NCI-H2227 (cell line): ENCODE measurements at regions not wholly inside any gene's neighbourhood (a gene's known extent, or its start where the extent isn't known, plus 50 kb on each side); places are given as distances from the start of the nearest gene placed in this dataset.

ENCODE experiments used
- DNase-seq: peaks from one replicate; lab custom pipeline; 2025; ENCODE audit not compliant: unreplicated experiment; lab: John Stamatoyannopoulos, UW

DNA sequence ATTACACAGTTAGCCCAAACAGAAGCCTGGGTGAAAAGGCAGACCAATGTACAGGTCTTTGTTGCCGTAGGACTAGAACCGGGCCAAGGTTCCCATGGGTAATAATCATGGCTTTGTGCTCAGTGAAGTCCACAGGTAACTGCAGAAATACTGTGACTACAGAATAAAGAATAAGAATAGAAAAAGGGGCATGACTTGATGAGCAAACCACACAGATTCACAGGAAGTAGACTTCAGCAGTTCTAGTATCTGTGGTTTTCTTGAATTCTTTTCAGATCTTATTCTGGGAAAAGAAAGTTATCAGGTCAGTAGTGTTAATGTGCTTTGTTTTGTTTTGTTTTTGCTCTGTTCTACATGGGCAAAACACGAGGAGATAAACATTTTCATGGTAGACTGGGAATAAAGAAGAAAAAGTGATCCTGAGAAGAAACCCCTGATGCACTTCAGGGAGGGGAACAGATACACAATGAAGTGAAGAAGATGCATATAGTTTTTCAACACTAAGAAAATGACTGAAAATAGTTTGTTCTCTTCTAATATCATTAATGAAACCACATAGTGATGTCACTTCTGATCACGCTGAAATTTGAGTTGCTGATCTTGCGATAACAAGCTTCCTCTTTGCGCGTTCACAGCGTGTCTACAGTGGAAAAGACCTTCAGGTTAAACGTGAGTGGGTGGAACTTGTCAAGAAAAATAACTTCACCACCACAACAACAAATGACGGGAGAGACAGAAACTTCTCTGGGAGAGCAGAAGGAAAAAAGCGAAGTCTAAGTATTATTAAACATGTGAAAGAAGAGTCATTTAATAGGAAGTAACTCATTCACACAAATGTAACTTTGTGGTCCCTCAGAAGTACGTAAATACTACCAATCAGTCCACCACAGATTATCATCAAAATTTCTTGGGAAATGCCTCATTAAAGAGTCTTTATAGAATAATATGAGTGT lies 315.8 kb upstream of the SATB1 start:
- no peak for DNase-seq

DNA sequence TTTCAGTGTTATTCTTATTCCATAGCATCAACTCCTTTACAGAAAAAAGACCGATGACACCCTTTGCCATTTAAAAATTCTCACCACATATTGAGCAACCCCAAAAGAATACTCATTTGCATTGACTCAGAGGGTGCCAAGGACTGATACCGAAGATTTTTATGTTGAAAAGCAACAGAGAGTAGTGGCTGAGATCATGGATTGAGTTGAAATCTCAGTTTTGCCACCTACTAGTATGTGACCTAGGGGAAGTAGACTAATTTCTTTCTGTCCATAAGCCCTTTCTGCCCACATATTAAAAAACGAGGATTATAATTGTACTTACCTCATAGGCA lies 313.9 kb upstream of the SATB1 start:
- DNase-seq, result no peak

DNA sequence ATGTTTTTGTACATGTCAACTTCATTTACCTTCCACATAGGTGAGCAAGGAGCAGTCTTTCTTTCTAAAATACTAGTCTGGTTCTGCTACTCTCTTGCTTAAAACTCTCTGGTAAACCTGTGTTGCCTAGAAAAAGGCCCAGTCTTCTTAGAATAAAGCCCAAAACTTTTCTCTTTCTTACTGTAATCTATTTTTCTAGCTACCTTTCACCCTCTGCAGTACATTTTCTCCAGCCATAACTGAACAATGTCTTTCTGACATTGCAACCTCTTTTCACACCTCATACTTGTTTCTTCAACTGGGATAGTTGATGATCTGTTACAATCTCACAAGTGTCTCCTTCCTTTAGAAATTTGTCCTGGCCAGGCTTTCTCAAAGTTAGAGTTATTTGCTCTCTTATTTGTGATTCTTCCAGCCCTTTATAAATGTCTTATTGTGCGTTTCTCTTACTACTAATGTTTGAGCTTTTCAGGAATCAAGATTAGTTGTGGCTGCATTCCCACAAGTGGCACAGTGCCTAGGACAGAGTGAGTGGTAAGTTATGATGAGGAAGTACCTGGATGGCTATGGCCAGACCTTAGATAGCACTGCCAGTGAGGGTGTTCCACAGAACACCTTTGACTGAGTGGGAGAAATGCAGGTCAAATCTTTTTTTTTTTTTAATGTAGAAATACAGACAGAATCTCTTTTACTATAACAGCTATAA lies 313.4 kb upstream of the SATB1 start:
- no peak for DNase-seq

DNA sequence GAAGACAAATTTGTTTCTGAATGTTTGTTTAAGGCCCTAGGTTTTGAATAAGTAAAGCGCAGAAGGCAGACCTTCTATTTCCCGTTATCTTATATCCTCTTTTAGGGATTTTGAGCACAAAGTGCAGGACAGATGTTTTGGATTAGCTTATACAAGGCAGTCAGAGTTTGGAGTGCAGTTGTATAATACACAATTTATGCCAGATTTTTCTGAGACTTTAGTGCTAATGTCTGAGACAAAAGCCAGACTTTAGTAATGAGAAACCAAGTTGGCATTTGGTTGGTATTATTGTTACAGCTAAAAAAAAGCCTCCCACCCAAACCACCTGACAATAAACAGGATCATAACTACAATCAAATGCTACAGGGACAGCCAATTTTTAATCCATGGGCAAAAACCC lies 309.9 kb upstream of the SATB1 start:
- no peak for DNase-seq

DNA sequence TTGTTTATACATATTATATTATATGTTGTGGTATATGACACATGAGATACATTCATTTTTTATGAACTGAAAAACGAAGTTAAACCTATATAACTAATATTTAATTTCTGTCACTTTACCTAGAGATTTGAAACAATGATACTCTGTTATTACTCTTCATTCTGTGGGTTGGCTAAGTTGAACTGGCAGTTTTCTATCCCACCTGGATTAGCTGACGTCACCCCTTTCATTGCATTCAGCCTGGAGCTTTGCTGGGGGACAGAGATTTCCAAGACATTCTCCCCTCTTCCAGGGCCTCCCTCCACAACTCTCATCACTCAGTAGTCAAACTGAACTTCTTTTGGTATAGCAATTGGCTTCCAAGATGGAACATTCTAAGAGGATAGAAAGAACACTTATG lies 309.2 kb upstream of the SATB1 start:
- no peak for DNase-seq

DNA sequence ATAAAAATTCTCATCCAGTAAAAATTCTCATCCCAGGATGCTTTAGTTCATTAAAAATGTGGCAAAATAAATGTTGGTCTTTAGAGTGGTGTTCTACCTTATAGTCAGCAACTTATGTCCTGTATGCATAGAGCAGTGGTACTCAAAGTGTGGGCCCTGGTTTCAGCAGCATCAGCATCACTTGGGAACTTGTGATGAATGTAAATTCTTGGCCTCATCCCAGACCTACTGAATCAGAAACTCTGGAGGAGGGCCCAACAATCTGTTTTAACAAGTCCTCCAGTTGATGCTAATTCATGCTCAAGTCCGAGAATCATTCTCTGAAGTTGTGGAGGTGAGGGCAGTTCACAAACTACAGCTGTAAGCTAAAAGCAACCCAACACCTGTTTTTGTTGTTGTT lies 307.3 kb upstream of the SATB1 start:
- DNase-seq, result no peak

DNA sequence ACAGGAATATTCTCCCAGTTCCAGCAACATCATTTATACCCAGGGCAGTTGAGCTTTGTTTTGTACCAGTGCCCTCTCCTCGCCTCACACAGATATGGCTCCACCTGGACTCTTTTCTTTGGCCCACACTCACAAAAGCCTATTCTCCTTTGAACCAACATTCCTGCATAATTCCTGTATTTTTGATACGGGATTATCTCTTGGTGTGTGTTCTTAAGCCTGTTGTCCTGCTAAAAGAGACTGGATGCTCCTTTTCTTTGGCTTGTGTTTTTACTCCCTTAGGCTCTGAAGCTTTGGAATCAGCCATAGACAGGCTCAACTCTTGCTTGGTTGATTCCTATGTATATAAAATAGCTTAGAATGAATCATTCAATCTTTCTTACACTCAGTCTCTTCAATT lies 305.4 kb upstream of the SATB1 start:
- DNase-seq, result no peak

DNA sequence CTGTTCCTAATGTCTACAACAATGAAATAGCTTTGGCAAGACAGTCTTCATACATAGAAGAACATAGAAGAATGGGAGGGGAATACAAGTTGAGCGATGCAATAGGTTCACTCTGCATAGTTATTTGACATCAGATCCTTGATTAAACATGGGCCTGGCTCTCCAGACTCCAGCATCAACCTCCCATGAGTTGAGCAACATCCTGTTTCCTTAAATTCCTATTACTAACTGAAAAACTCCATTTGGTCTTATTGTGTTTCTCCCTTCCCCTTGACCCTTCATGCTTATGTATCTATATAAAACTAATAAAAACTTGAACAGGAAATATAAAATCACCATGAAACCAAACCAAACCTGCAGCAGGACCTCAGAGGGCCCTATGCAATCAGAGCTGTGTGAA lies 304.5 kb upstream of the SATB1 start:
- DNase-seq, result no peak

DNA sequence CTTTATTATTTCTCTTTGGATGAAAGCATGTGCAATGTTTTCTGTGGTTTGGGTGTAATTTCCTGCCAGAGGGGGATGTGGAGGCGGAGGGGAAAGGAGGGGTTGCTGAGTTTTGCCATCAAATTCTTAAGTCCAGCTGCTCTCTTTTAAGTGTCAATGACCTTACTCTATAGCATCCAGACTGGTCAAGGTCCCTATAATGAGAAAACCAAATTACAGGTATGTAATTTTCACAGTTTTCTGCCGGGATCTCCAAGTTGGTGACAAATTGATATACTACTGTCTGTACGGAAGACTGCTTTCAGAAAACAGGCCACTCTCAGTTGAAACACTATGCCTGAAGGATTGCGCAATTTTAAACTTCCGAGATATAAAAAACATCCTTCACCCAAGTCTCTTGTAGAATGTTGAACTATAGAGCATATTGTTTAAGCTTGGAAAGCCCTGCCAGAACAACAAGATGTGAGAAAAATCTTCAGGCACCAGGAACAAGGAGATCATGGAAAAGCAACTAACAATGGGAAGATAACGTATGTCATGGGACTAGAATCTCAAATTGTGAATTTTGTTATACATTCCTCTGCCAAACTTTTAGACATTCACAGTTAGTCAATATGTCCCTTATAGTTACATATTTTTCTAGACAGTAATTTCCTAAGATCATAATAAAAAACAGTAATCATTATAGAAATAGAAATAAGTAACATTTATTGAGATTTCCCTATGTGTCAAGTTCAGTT lies 300.7 kb upstream of the SATB1 start:
- no peak for DNase-seq

DNA sequence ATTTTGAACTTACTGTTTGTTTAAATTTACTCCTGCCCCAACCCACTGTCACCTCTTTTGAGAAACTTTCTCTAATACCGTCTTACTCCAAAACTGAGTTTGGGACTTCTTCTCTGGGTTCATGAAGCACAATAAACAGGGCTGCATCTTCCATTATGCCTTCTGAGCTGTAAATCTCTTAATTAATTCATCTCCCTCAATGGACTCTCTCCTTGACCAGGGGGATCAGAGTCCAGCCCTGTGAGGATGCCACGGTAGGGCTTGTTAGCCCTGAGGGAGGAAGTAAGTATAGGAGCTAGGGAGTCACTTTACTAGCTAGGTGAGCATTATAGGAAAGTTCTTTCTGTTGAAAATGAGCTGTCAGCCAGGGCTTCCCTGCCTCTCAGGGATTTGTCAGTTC lies 299.3 kb upstream of the SATB1 start:
- DNase-seq, result no peak

DNA sequence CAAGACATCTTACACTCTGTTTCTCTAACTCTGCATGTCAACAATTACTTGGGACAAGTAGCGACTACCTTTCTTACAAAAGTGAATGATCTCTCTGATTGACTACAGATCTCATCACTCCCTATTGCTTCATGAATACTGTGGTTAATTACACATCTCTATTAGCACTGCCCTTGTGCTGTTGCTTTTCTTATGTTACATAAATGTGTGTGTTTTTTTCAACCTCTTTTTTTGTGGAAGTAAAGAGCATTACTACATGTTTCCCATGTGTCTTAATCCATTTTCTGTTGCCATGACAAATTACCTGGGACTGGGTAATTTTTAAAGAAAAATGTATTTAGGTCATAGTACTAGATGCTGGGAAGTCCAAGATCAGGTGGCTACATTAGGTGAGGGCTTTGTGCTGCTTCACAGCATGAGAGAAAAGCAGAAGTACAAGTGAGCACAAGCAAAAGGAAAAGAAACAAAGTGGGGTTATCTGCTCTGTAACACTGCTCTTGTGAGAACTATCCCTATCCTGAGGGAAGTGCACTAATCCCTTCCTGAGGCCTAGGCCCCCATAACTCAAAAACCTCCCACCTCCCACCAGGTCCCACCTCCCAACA lies 298.2 kb upstream of the SATB1 start:
- no peak for DNase-seq

DNA sequence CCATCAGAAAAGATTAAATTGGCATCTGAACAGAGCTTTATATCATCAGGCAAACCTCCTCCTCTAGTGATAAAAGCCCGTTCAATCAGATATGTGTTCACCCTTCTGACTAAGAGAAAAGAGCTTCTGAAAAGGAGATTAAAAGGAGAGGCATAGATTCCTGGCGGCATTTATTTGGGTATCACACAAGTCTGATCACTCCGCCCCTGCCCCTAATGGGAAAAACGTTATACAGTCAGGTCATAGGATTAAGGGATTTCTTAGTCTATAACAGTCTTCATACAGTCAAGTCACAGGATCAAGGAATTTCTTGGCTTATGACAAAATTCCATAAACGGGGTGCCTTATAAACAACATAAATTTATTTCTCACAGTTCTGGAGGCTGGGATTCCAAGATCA lies 295.4 kb upstream of the SATB1 start:
- DNase-seq, result no peak

DNA sequence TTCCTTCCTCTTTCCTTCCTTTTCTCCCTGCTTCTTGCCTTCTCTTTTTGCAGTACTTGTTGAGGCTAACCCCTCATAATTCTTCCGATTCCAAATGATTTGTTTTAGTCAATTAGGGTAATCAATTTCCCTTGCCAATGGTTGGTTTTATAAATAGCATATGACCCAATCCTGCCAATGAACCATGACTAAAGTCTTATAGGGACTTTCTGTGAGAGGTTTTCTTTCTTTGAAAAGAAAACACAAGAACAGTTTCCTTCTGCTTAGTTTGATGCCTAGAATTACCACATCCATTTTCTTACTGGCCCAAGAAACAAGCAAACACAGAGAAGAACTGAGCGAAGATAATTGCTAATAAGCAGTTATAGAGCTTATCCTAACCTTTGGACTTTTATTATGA lies 292.5 kb upstream of the SATB1 start:
- DNase-seq, result no peak

DNA sequence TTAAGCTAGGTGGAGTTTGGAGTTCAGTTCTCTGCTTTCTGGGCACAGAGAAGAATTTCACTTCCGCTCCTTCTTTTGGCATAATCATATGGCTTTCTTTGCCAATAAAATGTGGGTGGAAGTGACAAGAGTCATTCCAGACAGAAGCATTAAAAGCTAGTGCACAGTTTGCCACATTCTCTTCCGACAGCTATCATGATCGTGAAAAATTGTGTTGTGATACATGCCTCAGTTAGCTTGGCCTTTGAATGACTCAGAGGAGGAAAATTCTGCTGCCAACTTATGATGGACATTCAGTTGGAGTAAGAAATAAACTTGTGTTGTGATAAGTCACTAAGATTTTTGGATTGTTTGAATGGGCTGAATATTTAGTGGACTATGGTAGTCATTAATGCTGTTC lies 291.7 kb upstream of the SATB1 start:
- no peak for DNase-seq

DNA sequence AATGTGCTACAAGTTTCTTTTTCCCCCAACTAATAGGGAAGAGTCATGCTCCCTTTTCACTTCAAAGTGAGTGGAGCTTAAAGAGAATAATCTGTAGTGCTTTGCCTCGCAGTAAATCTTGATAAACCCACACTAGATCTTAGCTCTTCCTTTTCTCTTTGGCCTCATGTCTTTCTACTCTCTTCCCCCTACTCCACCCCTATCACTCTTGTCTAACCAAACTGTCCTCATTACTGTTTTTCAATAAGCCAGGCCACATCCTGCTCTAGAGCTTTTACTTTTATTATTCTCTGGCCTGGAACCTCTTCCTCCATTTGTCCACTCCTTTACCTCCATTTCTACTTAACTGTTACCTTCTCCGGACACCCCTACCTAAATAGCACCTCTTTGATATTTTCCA lies 291.0 kb upstream of the SATB1 start:
- no peak for DNase-seq

DNA sequence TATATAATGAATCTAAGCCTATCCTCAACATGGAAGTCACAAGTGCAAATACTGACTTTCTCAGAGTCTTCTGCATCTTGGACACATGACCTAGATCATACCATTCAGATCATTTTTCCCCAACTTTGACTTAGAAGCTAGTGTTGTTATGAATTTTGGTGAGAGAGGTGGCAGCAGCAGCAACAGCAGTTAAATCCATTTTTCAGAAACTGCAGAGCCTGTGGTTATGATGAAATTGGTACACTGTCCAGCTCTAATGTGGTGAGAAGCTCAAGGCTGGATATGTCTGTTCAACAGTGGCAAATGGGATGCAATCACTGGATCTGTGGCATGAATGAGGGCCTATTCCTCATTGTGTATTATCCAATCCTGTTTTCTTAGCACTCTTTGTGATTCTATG lies 290.1 kb upstream of the SATB1 start:
- no peak for DNase-seq

DNA sequence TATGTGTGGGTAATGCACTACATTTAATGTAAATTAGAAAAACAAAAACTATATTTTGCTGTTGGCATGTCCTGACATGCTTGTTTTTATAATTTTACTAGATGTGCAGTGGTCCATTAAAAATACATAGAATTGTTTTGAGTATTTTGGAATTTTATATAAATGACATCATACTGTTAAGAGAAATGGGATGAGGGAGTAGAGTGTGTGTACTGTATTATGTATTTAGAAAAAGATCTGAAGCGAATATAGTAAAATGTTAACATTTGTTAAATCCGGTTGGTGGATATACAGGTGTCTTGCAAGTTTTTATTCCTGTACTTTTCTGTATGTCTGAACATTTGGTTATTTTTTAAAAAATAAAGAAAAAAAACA lies 288.4 kb upstream of the SATB1 start:
- no peak for DNase-seq

DNA sequence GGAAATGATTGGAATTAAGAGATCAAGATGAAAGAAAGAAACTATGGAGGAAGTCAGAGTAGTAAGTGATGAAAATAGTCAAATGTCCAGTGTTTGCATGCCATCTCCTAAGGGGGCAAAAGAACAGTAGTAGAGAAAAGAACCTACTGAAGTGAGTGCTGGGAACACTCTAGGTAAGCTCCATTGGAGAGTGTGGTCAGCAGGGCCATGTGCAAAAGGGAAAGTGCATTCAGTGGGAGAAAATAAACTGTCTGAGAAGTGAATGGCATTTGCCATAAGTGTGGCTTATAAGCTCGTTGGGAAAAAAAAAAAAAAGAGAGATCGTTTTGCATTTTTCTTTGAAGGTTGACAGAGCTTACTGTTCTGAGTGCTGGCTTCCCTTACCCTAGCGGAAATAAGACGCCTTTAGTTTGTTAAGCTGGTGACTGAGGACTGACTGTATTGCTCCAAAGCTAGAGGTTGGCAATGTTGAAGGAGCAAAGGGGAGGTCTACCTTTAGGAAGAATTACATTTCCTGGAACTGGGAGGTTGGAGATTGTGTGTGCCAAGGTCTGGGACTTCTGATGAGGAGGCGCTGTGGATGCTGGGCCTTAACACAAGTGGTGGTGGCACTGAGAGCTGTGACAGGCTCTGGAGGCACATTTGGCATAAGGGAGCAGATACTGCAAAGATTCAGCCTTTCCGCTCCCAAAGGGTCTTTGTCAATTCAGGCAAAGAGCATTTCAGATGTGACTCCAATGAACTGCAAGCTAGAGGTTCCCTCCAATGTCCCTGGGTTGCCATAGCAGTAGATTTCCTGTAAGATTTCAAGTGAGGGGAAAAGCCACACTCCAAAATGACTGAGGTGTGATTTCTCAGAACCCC lies 287.8 kb upstream of the SATB1 start:
- no peak for DNase-seq

DNA sequence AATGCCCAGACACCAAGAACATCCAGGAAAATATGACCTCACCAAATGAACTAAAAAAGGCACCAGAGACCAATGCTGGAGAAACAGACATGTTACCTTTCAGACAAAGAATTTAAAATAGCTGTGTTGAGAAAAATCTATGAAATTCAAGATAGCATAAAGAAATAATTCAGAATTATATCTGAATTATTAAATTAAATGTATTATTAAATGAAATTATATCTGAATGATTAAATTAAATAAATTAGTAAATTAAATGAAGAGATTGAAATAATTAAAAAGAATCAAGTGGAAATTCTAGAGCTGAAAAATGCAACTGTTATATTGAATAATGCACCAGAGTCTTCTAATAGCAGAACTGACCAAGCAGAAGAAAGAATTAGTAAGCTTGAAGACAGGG lies 279.2 kb upstream of the SATB1 start:
- no peak for DNase-seq

DNA sequence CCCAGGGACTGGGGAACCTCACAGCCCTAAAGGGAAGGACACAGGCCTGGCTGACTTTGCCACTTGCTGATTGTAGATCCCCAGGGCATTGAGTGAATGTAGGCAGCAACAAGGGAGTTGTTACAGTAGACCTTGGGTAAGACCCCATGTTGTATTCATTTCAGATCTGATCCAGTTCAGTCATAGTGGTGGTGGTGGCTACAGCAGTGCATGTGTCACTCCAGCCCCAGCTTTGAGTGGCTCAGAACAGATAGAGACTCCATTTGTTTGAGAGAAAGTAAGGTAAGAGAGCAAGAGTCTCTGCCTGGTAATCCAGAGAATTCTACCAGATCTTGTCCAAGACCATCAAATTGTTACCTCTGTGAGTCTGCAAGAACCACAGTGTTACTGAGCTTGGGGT lies 278.7 kb upstream of the SATB1 start:
- DNase-seq, result no peak
